Limb (tissue), 2 donors: ENCODE measurements at regions not wholly inside any gene's neighbourhood (a gene's known extent, or its start where the extent isn't known, plus 50 kb on each side); places are given as distances from the start of the nearest gene placed in this dataset.
A peak's percentile ranks its signal among the peaks of the same experiment; 100 is the strongest.
"Not testable (repeated sequence)": the region's sequence is repeated elsewhere in the genome, so short reads cannot be mapped to it uniquely, and the experiment has no call there.

Experiments
- DNase-seq, 2 donors: peaks; one replicate each; pipeline ENCODE4 v3.0.0-alpha.2; 2016; ENCODE audit errors: extremely low spot score in 2 of 2

DNA sequence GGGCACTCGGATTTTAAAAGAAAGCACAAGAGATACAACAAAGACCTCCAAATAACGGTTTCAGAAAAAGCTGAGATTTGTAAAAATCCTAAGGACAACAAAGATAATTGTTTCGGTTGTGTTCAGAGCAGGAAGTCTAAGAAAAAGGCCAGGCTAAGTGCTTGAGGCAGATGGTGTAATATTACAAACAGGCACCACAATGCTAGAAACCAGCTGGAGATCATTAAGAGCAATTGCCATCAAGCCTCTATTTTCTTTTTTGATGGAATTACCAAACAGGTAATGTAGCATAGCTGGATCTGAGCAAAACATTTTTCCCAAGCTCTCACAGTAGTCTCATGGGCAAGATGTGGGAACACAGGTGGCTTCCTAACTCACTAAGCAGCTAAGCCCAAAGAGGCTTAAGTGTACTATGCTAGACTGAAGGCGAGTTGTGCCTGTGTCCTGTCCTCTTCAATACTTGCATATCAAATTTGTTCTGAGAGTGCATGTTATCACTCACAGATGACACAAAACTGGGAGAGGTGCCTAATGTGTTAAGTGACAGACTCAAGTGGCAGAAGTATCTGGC lies 161.6 kb downstream of the GLUL start:
- DNase-seq: peak in 1 of 2 donors; percentile 55

DNA sequence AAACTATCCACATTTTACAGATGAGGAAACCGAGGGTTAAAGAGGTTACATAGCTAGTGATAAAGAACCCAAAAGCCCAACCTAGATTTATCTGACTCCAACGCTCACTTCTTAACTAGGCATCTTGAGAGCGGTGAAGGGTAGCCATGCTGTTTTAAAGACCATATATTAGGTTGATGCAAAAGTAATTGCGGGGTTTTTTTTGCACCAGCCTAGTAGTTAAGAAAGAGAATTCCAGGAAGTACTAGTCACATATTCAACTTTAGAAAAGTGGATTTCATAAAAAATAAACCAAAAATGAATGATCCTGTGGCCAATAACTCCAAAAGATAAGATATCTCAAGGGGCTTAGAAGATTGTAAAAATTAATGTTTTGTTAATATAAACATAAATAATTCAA lies 162.1 kb downstream of the GLUL start:
- DNase-seq: no peak

DNA sequence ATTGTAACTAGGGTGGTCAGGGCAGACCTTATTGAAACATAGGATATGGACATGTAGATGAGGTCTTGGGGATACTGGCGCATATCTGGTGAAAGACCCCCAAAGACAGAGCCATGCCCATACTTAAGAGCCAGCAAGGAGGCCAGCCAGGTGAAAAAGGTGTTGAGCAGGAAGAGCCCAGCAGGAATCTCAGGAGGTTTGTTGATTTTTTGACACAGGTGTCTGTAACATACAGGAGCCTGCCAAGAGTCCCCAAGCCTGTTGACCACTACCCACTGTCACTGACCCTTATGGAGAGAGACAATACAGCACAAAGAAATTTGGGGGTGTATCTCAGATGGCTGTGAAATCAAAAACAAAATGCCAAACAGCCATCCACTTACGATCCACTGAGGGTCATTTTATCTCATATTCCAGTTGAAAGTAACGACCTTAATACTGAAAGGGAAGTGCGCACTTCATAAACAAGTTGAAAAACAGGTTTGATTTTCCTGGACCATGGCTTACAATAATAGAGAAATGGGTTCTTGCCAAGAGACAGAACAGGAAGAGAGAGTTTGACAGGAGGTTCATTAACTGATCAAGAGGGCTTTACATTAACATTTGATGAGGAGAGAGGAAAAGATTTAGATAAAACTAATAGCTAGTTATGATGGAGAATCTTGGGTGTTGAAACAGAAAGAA lies 163.6 kb downstream of the GLUL start:
- DNase-seq: no peak

DNA sequence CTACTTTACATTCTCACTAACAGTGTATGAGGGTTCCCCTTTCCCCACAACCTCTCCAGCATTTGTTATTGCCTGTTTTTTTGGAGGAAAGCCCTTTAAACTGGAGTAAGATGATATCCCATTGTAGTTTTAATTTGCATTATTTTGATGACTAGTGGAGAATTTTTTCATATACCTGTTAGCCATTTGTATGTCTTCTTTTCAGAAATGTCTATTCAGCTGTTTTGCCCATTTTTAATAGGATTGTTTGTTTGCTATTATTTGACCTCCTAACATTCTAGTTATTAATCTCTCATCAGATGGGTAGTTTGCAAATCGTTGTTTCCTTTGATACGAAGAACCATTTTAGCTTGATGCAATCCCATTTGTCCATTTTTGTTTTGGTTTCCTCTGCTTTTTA lies 165.0 kb downstream of the GLUL start:
- DNase-seq: no peak

DNA sequence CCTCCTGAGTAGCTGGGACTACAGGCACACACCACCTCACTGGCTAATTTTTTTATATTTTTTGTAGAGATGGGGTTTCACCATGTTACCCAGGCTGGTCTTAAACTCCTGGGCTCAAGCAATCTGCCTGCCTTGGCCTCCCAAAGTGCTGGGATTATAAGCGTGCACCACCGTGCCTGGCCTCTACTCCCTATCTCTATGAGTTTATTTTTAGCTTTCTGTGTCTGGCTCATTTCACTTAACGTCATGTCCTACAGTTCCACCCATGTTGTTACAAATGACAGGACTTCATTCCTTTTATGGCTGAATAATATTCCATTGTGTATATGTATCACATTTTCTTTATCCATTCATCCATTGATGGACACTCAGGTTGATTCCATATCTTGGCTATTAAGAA lies 164.2 kb upstream of the ZNF648 start:
- DNase-seq: not testable (repeated sequence)

DNA sequence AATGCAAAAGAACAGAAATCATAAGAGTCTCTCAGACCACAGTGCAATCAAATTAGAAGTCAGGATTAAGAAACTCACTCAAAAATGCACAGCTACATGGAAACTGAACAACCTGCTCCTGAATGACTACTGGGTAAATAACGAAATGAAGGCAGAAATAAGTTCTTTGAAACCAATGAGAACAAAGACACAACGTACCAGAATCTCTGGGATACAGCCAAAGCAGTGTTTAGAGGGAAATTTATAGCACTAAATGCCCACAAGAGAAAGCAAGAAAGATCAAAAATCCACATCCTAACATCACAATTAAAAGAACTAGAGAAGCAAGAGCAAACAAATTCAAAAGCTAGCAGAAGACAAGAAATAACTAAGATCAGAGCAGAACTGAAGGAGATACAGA lies 160.5 kb upstream of the ZNF648 start:
- DNase-seq: not testable (repeated sequence)

DNA sequence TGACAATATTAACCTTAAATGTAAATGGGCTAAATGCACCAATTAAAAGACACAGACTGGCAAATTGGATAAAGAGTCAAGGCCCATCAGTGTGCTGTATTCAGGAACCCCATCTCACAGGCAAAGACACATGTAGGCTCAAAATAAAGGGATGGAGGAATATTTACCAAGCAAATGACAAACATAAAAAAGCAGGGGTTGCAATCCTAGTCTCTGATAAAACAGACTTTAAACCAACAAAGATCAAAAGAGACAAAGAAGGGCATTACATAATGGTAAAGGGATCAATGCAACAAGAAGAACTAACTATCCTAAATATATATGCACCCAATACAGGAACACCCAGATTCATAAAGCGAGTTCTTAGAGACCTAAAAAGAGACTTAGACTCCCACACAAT lies 159.9 kb upstream of the ZNF648 start:
- DNase-seq: not testable (repeated sequence)

DNA sequence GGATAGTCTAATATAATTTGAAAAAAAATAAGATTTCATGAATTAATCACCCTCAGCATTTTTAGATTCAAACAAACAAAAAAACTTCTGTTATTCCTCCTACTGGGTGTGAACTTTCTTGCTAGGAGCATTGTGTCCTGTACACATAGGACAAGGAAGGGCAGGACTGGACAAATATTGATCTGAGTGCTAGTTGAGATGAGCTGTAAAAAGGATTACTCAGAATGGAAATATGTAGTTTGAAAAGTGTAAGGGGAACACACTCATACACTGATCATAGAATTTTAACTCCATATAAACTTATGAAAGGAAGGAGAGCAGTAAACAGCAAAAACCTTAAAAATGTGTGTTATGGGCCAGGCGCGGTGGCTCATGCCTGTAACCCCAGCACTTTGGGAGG lies 156.5 kb upstream of the ZNF648 start:
- DNase-seq: no peak

DNA sequence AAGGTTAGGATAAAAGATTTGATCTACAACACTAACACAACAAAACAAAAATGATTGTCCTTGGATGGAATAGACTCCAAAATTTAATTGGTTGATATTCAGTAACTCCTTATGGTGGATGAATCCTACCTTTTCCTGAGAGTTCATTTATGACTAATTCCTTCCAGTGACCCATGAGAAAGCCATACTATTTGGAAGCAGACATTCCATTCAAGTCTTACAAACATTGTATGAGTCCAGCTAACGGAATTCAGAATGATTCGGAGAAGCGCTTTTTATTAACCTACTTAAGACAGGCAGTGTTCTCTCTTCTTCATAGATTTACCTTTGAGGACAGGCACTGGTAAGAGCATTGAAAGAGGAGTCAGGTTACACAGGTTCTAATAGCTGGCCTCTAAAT lies 155.6 kb upstream of the ZNF648 start:
- no peak for DNase-seq

DNA sequence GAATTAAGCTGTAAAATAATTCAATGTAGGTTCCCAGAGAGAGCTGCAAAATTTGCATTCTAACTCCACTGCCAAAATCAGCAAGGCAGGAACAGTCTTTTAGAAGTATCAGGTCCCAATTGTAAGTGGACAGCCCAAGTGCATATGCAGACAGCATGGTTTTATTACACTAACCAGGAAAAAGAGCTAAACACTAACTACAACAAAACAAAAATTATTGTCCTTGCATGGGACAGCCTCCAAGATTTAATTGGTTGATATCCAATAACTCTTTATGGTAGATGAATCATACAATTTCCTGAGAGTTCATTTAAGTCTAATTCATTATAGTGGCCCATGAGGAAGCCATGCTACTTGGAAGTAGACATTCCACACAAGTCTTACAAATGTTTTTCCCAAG lies 154.3 kb upstream of the ZNF648 start:
- no peak for DNase-seq

DNA sequence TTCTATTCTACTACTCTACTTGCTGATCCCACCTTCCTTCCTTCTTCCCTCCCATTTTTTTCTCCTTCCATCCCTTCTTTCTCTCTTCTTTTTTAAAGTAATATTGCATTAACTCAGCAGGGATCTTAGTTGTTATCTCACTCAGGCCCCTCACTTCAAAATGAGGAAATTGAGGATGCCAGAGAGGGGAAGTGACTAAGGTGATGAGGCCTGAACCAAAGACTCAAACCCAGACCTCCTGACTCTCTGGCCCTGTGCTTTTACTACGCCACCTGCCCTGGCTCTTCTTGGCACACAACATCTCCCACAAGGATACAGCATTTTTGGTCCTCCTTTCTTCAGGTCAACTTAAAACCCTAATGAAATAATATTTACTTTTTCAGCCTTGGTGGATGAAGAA lies 151.7 kb upstream of the ZNF648 start:
- no peak for DNase-seq

DNA sequence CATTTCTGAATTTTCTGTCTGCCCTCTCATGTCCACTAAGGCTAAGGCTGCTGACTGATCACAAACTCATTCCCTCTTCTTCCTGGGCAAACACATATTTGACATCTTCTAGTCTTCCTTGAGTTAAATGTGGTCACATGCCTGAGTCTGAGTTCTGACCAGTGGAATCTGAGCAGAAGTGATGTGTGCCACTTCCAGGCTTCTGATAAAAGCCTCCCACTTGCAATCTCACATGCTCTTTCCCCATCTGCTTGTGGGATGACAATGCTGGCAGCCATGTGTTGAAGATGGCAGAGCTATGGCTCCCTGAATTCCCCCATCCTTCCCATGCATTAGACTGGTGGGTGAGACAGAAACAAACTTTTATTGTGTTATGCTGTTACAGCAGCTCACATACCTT lies 149.9 kb upstream of the ZNF648 start:
- DNase-seq: no peak

DNA sequence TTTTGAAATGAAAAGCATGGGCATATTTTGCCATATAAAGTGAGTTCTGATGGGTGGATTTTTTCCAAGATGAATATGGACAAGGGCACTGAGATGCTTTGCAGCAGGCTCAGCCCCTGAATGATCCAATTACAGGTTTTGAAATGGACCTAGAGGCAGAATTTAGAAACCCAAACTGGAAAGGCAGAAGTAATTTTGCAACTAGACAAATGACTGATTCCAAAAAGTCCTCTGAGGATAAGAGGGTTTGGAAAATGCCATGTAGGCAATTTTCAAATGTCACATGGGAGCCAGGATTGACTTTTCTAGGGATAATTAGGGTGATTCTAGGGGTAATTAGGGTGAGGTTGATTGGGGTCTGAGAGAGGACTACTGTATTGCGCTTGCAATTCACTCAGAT lies 148.9 kb upstream of the ZNF648 start:
- no peak for DNase-seq

DNA sequence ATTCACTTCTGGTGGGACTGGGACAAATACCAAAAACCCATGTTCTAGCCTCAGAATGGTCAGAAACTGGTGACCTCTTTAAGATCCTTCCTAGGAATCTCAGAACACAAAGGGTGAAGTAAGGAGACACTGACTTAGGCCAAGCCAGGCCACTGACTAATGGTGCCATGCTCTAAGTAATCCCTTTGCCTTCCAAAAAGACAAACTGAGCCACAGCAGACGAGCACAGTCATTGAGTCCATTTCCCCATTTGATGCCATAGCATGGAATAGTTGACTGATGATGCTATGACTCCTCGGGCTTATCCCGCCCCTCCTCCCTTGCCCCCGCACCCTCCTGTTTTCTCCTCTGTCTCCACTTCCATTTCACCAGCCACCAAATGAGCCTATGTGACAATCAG lies 145.8 kb upstream of the ZNF648 start:
- no peak for DNase-seq

DNA sequence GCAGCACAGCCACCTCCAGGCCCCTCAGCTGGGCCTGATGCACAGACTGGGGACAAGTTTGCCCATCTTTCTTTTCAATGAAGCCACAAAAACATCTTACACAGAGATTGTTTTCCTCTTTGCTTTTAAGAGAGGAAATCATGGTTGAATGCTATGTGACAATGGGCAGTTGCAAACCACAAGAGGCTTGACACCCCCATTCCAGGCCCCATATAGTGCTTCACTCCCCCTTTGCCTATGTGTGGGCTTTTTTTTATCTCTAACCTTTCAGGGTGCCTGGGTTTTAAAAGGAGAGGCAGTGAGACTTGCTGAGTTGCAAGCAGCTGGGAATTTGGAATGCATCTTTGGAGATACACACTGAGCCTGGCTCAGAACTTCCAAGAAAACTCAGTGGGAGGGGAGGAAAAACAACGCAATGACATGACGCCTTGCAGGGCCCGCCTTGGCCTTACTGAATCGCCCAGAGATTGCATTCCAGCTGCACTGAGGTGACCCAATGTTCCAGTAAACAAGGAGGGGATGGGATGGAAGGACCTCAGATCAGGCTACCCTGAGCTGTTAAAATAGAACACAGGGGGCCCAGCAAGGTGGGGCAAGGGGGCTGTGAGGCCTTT lies 145.2 kb upstream of the ZNF648 start:
- no peak for DNase-seq

DNA sequence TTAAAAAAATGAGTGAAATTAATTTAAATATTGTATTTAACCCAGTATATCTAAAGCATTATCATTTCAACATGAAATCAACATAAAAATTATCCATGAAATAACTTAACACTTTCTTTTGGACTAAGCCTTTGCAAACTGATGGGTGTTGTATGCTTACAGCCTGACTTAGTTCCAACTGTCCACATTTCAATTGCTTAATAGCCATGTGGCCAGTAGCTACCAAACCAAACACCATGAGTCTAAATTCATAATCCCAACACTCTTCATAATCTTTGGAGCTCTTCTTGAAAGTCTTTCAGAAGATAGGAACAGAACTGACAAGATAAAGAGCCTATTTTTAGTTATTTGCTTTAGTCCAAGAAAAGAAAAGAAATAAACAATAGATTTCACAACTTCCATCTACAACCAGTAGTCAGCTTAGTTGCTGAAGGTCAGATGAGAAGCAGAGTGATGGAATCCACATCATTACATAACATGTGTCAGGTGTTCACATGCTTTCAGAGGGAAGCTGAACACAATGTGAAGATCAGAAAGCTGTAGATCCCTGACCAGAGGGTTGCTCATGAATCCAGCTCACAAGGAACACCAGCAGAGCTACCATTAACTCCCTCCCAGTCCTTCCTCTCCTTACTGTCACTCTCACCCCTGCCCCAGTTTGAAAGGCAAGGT lies 144.0 kb upstream of the ZNF648 start:
- no peak for DNase-seq

DNA sequence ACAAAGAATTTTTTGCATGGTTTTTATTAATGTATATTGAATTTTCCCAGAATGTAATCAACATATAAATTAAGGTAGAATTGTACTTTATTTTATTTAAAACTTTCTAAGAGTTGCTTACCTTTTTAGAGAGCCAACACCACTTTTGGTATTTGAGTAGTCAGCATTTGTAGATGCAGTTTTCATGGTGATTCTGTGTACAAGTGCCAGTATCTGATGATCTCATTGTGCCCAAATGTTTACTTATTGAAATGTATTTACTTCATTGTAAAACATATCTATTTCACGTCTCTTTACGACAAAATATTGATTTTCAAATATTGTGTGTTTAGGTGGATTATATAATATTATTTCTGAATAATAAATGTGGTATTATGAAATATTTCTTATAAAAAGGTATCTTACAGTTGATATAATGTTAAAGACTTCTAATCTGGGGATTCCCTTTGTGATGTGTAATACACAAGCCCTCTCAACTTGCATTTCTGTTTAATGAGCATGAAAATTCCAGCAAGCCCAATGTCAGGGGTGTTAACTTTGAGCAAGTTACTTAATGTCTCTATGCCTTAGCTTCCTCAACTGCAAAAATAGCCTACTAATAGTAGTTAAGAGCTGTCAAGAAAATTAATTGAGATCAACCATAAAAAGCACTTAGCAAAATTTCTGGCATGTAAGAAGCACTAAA lies 141.8 kb upstream of the ZNF648 start:
- no peak for DNase-seq

DNA sequence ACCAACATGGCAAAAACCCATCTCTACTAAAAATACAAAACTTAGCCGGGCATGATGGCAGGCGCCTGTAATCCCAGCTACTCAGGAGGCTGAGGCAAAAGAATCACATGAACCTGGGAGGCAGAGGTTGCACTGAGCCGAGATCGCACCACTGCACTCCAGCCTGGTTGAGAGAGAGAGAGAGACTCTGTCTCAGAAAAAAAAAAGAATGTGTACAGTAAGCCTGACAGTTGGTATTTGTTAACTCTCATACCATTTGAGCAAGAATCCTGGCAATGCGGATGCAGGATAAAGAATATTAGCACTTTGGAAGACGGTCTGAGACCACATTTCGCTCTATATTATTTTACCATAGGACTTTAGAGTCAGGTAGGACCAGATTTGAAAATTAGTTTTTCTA lies 140.0 kb upstream of the ZNF648 start:
- DNase-seq: not testable (repeated sequence)

DNA sequence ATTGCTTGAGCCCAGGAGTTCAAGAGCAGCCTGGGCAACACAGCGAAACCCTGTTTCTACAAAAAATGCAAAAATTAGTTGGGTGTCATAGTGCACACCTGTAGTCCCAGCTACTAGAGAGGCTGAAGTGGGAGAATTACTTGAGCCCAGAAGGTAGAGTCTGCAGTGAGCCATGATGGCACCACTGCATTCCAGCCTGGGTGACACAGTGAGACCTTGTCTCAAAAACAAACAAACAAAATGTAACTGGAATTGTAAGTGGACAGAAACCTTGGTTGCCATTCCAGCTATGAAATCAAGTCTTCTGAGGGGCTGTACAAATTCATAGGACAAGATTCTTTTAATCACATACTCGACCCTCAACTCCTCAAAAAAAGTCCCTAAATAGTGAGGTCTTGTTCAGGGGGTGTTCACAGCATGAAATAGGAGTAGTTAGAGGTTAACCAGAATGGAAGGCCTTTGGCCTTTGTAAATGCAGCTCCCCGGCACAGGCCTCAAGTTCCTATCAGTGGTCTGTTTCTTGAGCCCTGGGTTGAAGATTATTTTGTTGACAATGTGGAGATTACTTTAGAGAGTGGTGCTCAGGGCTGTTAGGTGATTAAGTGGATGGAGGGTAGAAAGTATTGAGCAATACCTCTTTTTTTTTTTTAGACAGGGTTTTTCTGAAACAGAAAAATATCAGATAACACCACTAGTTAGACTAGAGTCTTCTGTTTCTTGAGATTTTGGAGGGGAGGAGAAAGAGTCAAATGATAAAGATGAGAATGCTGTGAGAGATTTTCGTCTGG lies 138.7 kb upstream of the ZNF648 start:
- DNase-seq: no peak

DNA sequence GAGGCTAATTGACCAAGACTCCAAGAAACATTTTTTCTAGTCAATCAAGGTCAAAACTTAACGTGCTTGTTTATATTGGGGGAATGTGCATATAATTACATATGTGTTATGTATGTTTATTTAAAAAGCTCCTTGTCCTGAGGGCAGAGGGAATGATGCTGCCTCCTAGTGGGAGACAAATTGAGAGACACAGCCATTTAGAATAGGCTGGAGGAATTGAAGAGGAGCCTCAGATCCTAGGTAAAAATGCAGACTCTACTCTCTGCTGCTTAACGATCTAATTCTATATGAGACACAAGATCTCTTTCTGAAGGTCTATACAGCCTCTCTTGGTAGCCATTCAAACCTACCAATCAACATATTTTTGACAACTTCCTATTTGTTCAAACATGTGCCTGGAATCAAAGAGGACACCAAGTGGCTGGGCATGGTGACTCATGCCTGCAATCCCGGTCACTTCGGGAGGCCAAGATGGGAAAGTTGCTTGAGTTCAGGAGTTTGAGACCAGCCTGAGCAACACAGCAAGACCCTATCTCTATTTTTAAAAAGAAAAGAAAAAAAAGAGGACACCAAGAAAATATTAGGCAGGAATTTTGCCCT lies 136.6 kb upstream of the ZNF648 start:
- DNase-seq: no peak
